Sigmoid colon (tissue), 4 donors: ENCODE measurements at regions not wholly inside any gene's neighbourhood (a gene's known extent, or its start where the extent isn't known, plus 50 kb on each side); places are given as distances from the start of the nearest gene placed in this dataset.

Experiments used
- CTCF ChIP-seq, 4 experiments: fragments of 450-650 bp in 3 of 4; fragments of 200-600 bp in 1 of 4; IDR thresholded peaks; one replicate each; pipeline ENCODE4 v1.5.1; 2016 to 2019; ENCODE audit warnings: antibody characterized with exemption in 4 of 4, mild to moderate bottlenecking in 3 of 4, moderate library complexity in 2 of 4
- EP300 ChIP-seq, 4 donors: sonication (generic); formaldehyde crosslinking; IDR thresholded peaks; one replicate each; pipeline ENCODE4 v1.6.1; 2017; ENCODE audit warnings: antibody characterized with exemption in 4 of 4
- POLR2A ChIP-seq, 2 donors: fragments of 450-650 bp; IDR thresholded peaks; one replicate each; pipeline ENCODE4 v1.6.1; 2016; ENCODE audit warnings: antibody characterized with exemption in 2 of 2, mild to moderate bottlenecking in 2 of 2, moderate library complexity in 2 of 2
- POLR2AphosphoS5 ChIP-seq, 4 donors: sonication (generic); formaldehyde crosslinking; IDR thresholded peaks; one replicate each; pipeline ENCODE4 v1.6.1; 2017; ENCODE audit warnings: antibody characterized with exemption in 4 of 4

DNA sequence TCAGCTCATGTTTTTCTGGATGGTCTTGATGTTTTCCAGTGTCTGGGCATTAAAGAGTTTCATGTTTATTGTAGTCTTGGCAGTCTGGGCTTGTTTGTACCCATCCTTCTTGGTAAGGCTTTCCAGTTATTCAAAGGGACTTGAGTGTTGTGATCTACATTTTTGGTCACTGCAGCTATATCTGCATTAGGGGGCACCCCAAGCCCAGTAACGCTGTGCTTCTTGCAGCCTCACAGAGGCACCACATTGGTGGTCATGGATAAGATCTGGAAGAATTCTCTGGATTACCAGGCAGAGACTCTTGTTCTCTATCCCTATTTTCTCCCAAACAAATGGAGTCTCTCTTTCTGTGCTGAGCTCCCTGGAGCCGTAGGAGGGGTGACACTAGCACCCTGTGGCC lies 451.5 kb upstream of the FAT3 start:
- no peak for TF ChIP-seq CTCF (IDR thresholded peaks at IDR 0.05)
- no peak for TF ChIP-seq POLR2A (IDR thresholded peaks at IDR 0.05)
- no peak for TF ChIP-seq EP300 (IDR thresholded peaks at IDR 0.05)
- TF ChIP-seq POLR2AphosphoS5 (IDR thresholded peaks at IDR 0.05), result no peak
